MM.1S (cell line): ENCODE measurements at regions not wholly inside any gene's neighbourhood (a gene's known extent, or its start where the extent isn't known, plus 50 kb on each side); places are given as distances from the start of the nearest gene placed in this dataset.

Experiments
- DNase-seq: peaks from one replicate; pipeline ENCODE4 v3.0.0-alpha.2; 2015
- H2AFZ ChIP-seq: fragments of 300-600 bp; sonication (generic); 2 replicates; pipeline ENCODE4 v1.6.0; 2016; ENCODE audit warnings: antibody characterized with exemption, low read length
- H3F3A ChIP-seq: fragments of 300-600 bp; sonication (generic); 2 replicates; pipeline ENCODE4 v1.6.1; 2016; ENCODE audit warnings: mild to moderate bottlenecking, antibody characterized with exemption, low read length, moderate library complexity, mixed read lengths; ENCODE audit not compliant: insufficient read depth
- H3K27ac ChIP-seq: fragments of 300-600 bp; sonication (generic); 2 replicates; pipeline ENCODE4 v1.5.1; 2016; ENCODE audit warnings: mild to moderate bottlenecking, low read length
- H3K27me3 ChIP-seq: fragments of 300-600 bp; sonication (generic); replicated peaks from 2 replicates; pipeline ENCODE4 v1.6.0; 2016; ENCODE audit warnings: low read length; ENCODE audit not compliant: insufficient read depth
- H3K36me3 ChIP-seq: fragments of 300-600 bp; sonication (generic); replicated peaks from 2 replicates; pipeline ENCODE4 v1.6.1; 2016; ENCODE audit warnings: mild to moderate bottlenecking, low read length, mixed read lengths; ENCODE audit not compliant: insufficient read depth
- H3K4me1 ChIP-seq: fragments of 300-600 bp; sonication (generic); 2 replicates; pipeline ENCODE4 v1.6.1; 2016; ENCODE audit warnings: low read length, mixed read lengths
- H3K4me2 ChIP-seq: fragments of 300-600 bp; sonication (generic); 2 replicates; pipeline ENCODE4 v1.6.0; 2016; ENCODE audit warnings: low read depth, low read length
- H3K4me3 ChIP-seq: fragments of 300-600 bp; sonication (generic); 2 replicates; pipeline ENCODE4 v1.5.1; 2016; ENCODE audit warnings: low read length, mixed read lengths
- H3K79me2 ChIP-seq: fragments of 300-600 bp; sonication (generic); 2 replicates; pipeline ENCODE4 v1.6.1; 2016; ENCODE audit warnings: mixed run types, low read length, mixed read lengths
- H3K9ac ChIP-seq: fragments of 300-600 bp; sonication (generic); 2 replicates; pipeline ENCODE4 v1.6.1; 2016; ENCODE audit warnings: low read length, mixed read lengths
- H3K9me2 ChIP-seq: fragments of 300-600 bp; sonication (generic); replicated peaks from 2 replicates; pipeline ENCODE4 v1.6.1; 2016; ENCODE audit warnings: mild to moderate bottlenecking, low read length, mixed read lengths; ENCODE audit not compliant: insufficient read depth
- H3K9me3 ChIP-seq: fragments of 300-600 bp; sonication (generic); replicated peaks from 2 replicates; pipeline ENCODE4 v1.6.1; 2016; ENCODE audit warnings: mild to moderate bottlenecking, low read length, mixed read lengths; ENCODE audit not compliant: insufficient read depth
- H4K20me1 ChIP-seq: fragments of 300-600 bp; sonication (generic); 2 replicates; pipeline ENCODE4 v1.6.1; 2016; ENCODE audit warnings: mild to moderate bottlenecking, low read length, moderate library complexity, mixed read lengths; ENCODE audit not compliant: insufficient read depth
- EZH2 ChIP-seq: fragments of 300-600 bp; sonication (generic); optimal IDR thresholded peaks from 2 replicates; pipeline ENCODE3; 2017; ENCODE audit warnings: low read depth, mild to moderate bottlenecking, antibody characterized with exemption, low read length, mixed read lengths
- EZH2phosphoT487 ChIP-seq: fragments of 300-600 bp; sonication (generic); IDR thresholded peaks from 2 replicates; pipeline ENCODE4 v1.6.1; 2018; ENCODE audit warnings: antibody characterized with exemption, low read length
- TF ChIP-seq, protein P1 (sequence below): fragments of 300-600 bp; sonication (generic); IDR thresholded peaks from 2 replicates; pipeline ENCODE4 v1.5.1; 2016; ENCODE audit warnings: antibody characterized with exemption, low read length, mixed read lengths

DNA sequence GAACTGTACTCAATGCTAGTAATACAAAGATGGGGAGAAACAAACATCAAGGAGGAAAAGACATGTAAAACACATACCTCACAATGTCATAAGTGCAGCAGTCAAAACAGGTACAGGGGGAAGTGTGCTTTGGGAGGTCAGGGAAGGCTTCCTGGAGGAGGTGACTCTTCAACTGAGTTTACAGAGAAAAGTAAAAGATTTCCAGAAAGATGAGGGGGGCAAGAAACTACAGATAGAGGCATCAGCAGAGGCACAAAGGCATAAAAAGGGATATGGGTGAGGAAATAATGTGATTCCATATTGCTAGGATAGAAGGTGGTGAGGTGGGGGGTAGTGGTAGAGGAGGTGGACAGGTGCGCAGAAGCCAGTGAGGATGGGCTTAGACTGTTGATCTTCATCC lies 95.0 kb downstream of the LSM5 start:
- no peak overlapping the region for H3K4me3 ChIP-seq
- no peak overlapping the region for H3K9ac ChIP-seq
- H3K9me2 ChIP-seq: no peaks in the 10 kb centered on the region
- no peak overlapping the region for H3K4me2 ChIP-seq
- no peaks in the 10 kb centered on the region for H3F3A ChIP-seq
- TF ChIP-seq, protein P1, sequence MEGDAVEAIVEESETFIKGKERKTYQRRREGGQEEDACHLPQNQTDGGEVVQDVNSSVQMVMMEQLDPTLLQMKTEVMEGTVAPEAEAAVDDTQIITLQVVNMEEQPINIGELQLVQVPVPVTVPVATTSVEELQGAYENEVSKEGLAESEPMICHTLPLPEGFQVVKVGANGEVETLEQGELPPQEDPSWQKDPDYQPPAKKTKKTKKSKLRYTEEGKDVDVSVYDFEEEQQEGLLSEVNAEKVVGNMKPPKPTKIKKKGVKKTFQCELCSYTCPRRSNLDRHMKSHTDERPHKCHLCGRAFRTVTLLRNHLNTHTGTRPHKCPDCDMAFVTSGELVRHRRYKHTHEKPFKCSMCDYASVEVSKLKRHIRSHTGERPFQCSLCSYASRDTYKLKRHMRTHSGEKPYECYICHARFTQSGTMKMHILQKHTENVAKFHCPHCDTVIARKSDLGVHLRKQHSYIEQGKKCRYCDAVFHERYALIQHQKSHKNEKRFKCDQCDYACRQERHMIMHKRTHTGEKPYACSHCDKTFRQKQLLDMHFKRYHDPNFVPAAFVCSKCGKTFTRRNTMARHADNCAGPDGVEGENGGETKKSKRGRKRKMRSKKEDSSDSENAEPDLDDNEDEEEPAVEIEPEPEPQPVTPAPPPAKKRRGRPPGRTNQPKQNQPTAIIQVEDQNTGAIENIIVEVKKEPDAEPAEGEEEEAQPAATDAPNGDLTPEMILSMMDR: no peak
- TF ChIP-seq EZH2 (no peak), EZH2phosphoT487 (no peak)
- no peaks in the 10 kb centered on the region for H4K20me1 ChIP-seq
- no peaks in the 10 kb centered on the region for H3K79me2 ChIP-seq
- no peak overlapping the region for H2AFZ ChIP-seq
- H3K9me3 ChIP-seq: no peaks in the 10 kb centered on the region
- DNase-seq: no peak
- H3K27ac ChIP-seq: no peak overlapping the region
- H3K4me1 ChIP-seq: no peaks in the 10 kb centered on the region
- no peaks in the 10 kb centered on the region for H3K27me3 ChIP-seq
- no peaks in the 10 kb centered on the region for H3K36me3 ChIP-seq

DNA sequence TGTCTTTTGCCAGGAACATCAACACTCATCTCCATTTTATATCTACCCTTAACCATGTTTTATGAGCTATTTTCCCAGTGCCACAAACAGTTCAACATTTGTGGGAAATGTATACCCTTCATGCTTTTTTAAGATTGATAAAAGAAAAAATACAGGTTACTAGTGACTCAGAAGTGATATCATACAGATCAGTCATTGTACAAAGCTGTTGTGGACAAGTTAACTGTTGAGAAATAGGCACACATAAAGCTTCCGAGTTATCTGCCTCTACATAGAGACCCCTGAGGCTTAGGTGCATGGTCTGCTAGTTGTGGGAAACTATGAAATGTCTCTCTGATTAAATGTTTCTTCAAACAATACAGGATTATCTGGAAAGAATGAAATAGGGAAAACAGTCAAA lies 96.3 kb downstream of the LSM5 start:
- Histone ChIP-seq H3K79me2 (no peaks in the 10 kb centered on the region), H3K9ac (no peak overlapping the region), H3K27ac (no peak overlapping the region), H4K20me1 (no peaks in the 10 kb centered on the region), H3K9me2 (no peaks in the 10 kb centered on the region), H3K4me2 (no peak overlapping the region), H3F3A (no peaks in the 10 kb centered on the region), H3K4me1 (no peaks in the 10 kb centered on the region), H3K4me3 (no peak overlapping the region), H3K9me3 (no peaks in the 10 kb centered on the region), H3K27me3 (no peaks in the 10 kb centered on the region), H2AFZ (no peak overlapping the region), H3K36me3 (no peaks in the 10 kb centered on the region)
- no peak for DNase-seq
- TF ChIP-seq, protein P1: no peak
- TF ChIP-seq EZH2 (no peak), EZH2phosphoT487 (no peak)

DNA sequence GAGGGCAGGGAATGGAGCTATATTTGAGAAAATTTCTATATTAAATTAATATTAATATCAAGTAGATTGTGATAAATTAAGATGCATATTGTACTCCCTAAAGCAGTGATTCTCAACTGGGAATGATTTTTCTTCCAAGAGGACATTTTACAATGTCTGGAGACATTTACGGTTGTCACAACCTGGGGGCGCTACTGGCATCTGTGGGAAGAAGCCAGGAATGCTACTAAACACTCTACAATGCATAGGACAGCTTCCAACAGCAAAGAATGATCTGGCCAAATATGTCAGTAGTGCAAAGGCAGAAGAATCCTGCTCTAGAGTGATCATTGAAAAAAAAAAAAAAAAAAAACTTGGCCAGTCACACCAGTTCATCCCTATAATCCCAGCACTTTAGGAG lies 100.0 kb downstream of the LSM5 start:
- Histone ChIP-seq H3K27me3 (no peaks in the 10 kb centered on the region), H3K9ac (no peak overlapping the region), H3K4me1 (no peaks in the 10 kb centered on the region), H4K20me1 (no peaks in the 10 kb centered on the region), H3K36me3 (no peaks in the 10 kb centered on the region), H3K79me2 (no peaks in the 10 kb centered on the region), H3K4me3 (no peak overlapping the region), H3K9me3 (no peaks in the 10 kb centered on the region), H3K4me2 (no peak overlapping the region), H3K27ac (no peak overlapping the region), H3F3A (no peaks in the 10 kb centered on the region), H3K9me2 (no peaks in the 10 kb centered on the region), H2AFZ (no peak overlapping the region)
- DNase-seq: no peak
- TF ChIP-seq EZH2 (no peak), EZH2phosphoT487 (no peak)
- TF ChIP-seq, protein P1: no peak
